Dermis blood vessel endothelial cell (primary cell): ENCODE measurements at regions not wholly inside any gene's neighbourhood (a gene's known extent, or its start where the extent isn't known, plus 50 kb on each side); places are given as distances from the start of the nearest gene placed in this dataset.

ENCODE experiments used
- DNase-seq: peaks from one replicate; pipeline ENCODE4 v3.0.0; 2010

GRCh38 chr3:141669434-141669833 lies 68.7 kb upstream of the RNF7 start:
- no peak for DNase-seq

DNA sequence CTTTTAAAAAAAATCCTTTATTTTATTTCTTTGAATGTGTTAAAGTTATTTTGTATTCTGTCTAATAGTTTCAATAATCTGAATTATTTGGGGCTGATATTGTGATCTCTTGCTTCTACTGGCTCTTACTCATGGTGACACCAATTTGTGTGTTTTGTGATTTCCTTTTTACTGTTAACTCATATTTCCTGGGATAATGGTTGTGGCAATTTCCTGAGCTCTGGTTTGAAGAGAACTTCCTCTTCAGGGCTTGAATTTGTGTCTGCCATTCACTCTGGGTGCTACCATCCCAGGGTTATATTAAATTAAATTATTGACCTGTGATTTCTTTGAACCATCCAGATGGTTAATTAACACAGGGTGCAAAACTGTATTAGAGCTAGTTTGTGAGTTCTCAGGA lies 60.4 kb upstream of the RNF7 start:
- DNase-seq = peak; percentile 33

DNA sequence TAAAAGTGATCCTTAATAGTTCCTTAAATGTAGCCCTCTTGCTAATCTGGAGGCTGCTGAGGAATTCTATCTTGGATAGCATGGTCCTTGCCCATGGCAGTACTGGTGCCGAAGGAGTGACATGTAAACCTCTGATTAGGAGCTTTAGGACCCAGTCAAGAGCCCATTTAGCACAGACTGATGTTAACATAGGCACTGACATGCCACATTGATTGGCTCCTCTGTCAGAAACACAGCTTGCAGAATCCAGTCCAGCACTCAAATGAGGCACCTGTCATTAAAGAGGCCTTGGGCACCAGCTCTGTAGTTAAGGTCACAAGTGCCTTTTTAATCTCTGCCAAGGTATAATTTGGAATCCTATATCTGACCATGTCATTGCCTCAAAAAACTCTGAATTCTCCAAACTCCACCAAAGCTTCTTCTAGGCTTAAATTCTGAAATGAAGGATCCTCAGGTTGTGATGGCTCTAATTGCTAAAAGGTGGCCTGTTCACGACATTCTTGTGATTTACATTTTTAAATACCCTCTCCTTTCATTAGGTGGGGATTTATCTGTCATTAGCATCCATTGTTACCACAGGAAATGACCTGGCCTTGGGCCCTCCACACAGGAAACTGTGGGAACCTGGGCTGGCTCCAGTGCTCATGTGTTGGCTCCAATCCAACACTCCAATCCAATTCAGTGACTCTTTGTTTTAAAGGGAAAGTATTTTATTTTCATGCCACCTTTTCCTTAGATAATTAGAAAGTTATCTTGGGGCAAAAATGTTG lies 57.3 kb upstream of the RNF7 start:
- peak; percentile 95 for DNase-seq

- no peak for DNase-seq
These were observed 56.7 kb upstream of the RNF7 start for GRCh38 chr3:141681390-141681780.

DNA sequence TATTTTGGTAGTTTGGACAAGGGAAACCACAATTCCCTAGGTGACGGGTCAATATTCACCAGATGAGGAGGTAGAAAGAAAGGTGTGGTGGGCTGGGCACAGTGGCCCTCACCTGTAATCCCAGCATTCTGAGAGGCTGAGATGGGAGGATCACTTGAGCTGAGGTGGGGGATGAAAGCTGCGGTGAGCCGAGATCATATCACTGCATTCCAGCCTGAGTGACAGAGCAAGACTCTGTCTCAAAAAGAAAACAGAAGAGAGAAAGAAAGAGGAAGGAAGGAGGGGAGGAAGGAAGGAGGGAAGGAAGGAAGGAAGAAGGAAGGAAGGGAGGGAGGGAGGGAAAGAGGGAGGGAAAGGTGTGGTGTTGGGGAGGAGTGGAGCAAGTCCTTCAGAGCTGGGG lies 56.1 kb upstream of the RNF7 start:
- DNase-seq = no peak

- no peak for DNase-seq
These were observed 55.2 kb upstream of the RNF7 start for GRCh38 chr3:141682921-141683320.

DNA sequence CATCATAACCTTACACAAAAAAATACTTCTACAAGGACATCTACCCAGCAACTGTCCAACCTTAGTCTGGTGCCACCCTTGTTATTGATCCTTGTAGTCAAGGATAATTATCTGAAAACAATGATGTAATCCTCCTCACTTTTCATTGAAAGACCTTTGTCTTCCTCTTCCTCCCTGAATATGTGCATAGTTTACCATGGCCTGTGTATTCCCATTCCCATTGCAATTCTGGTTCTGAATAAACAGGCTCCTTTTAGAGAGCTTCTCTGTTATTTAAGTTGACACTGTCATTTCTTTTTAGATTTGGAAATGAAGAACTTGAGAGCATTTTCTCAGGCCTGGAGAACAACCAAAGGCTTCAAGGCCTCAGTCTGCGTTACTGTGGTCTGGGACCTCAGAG lies 53.3 kb upstream of the RNF7 start:
- no peak for DNase-seq

- DNase-seq = peak; percentile 84
These were observed 51.4 kb upstream of the RNF7 start for GRCh38 chr3:141686466-141687291.
